KMS-11 (cell line): ENCODE measurements at regions not wholly inside any gene's neighbourhood (a gene's known extent, or its start where the extent isn't known, plus 50 kb on each side); places are given as distances from the start of the nearest gene placed in this dataset.

ENCODE experiments used
- H2AFZ ChIP-seq: fragments of 200-600 bp; sonication (generic); 2 replicates; pipeline ENCODE4 v1.6.1; 2016; ENCODE audit warnings: antibody characterized with exemption, mixed run types, low read depth
- H3K27ac ChIP-seq: fragments of 200-600 bp; sonication (generic); 2 replicates; pipeline ENCODE4 v1.6.1; 2016; ENCODE audit warnings: mild to moderate bottlenecking, mixed run types
- H3K27me3 ChIP-seq: fragments of 200-600 bp; sonication (generic); 2 replicates; pipeline ENCODE4 v1.6.1; 2017; ENCODE audit warnings: mild to moderate bottlenecking, low read depth, mixed run types, moderate library complexity; ENCODE audit not compliant: insufficient read depth
- H3K36me3 ChIP-seq: fragments of 200-600 bp; sonication (generic); 2 replicates; pipeline ENCODE4 v1.6.1; 2017; ENCODE audit warnings: mild to moderate bottlenecking, mixed run types; ENCODE audit not compliant: insufficient read depth
- H3K4me1 ChIP-seq: fragments of 200-600 bp; sonication (generic); 2 replicates; pipeline ENCODE4 v1.6.1; 2016; ENCODE audit warnings: mild to moderate bottlenecking, low read depth, mixed run types; ENCODE audit not compliant: poor library complexity, severe bottlenecking
- H3K4me2 ChIP-seq: fragments of 200-600 bp; sonication (generic); 2 replicates; pipeline ENCODE4 v1.7.0; 2016; ENCODE audit warnings: mild to moderate bottlenecking, mixed run types
- H3K4me3 ChIP-seq: fragments of 200-600 bp; sonication (generic); IDR thresholded peaks from 2 replicates; pipeline ENCODE4 v1.6.1; 2017; ENCODE audit warnings: low read depth, low read length, mixed read lengths; ENCODE audit not compliant: insufficient read depth
- H3K79me2 ChIP-seq: fragments of 200-600 bp; sonication (generic); 2 replicates; pipeline ENCODE4 v1.6.1; 2016; ENCODE audit warnings: low read depth, mixed run types; ENCODE audit not compliant: insufficient read depth
- H3K9ac ChIP-seq: fragments of 200-600 bp; sonication (generic); 2 replicates; pipeline ENCODE4 v1.6.1; 2016; ENCODE audit warnings: mild to moderate bottlenecking, mixed run types
- H4K20me1 ChIP-seq: fragments of 200-600 bp; sonication (generic); 2 replicates; pipeline ENCODE4 v1.6.1; 2016; ENCODE audit warnings: mild to moderate bottlenecking, mixed run types; ENCODE audit not compliant: insufficient read depth
- CTCF ChIP-seq: fragments of 200-600 bp; sonication (generic); conservative IDR thresholded peaks from 2 replicates; pipeline ENCODE4 v1.6.1; 2017; ENCODE audit warnings: low read depth, mild to moderate bottlenecking, antibody characterized with exemption, low read length, moderate library complexity, mixed read lengths

GRCh38 chr14:53872681-53873089 lies 83.9 kb downstream of the BMP4 start:
- TF ChIP-seq CTCF, result no peak
- Histone ChIP-seq H3K4me3 (no peak overlapping the region), H3K27ac (no peak overlapping the region), H3K27me3 (no peaks in the 10 kb centered on the region), H3K36me3 (no peaks in the 10 kb centered on the region), H3K4me1 (no peaks in the 10 kb centered on the region), H4K20me1 (no peaks in the 10 kb centered on the region), H3K79me2 (no peaks in the 10 kb centered on the region), H3K4me2 (no peak overlapping the region), H3K9ac (no peak overlapping the region), H2AFZ (no peak overlapping the region)

- H2AFZ ChIP-seq, result no peak overlapping the region
- no peaks in the 10 kb centered on the region for H3K27me3 ChIP-seq
- H3K79me2 ChIP-seq, result no peaks in the 10 kb centered on the region
- no peaks in the 10 kb centered on the region for H3K36me3 ChIP-seq
- no peaks in the 10 kb centered on the region for H3K4me1 ChIP-seq
- no peak for TF ChIP-seq CTCF
- H3K9ac ChIP-seq, result no peak overlapping the region
- H3K27ac ChIP-seq, result no peak overlapping the region
- no peak overlapping the region for H3K4me3 ChIP-seq
- no peaks in the 10 kb centered on the region for H4K20me1 ChIP-seq
- H3K4me2 ChIP-seq, result no peak overlapping the region
These were observed 84.7 kb downstream of the BMP4 start for GRCh38 chr14:53871951-53872350.

GRCh38 chr14:53871011-53871410 lies 85.6 kb downstream of the BMP4 start:
- H3K27me3 ChIP-seq, result no peaks in the 10 kb centered on the region
- no peak overlapping the region for H3K4me2 ChIP-seq
- no peaks in the 10 kb centered on the region for H4K20me1 ChIP-seq
- H3K4me3 ChIP-seq, result no peak overlapping the region
- H3K4me1 ChIP-seq, result no peaks in the 10 kb centered on the region
- no peak overlapping the region for H2AFZ ChIP-seq
- H3K79me2 ChIP-seq, result no peaks in the 10 kb centered on the region
- H3K9ac ChIP-seq, result no peak overlapping the region
- H3K27ac ChIP-seq, result no peak overlapping the region
- no peaks in the 10 kb centered on the region for H3K36me3 ChIP-seq
- no peak for TF ChIP-seq CTCF

GRCh38 chr14:53865711-53866110 lies 90.9 kb downstream of the BMP4 start:
- Histone ChIP-seq H3K79me2 (no peaks in the 10 kb centered on the region), H3K9ac (no peak overlapping the region), H3K36me3 (no peaks in the 10 kb centered on the region), H3K27me3 (no peaks in the 10 kb centered on the region), H3K4me2 (no peak overlapping the region), H4K20me1 (no peaks in the 10 kb centered on the region), H3K27ac (no peak overlapping the region), H3K4me3 (no peak overlapping the region), H3K4me1 (no peaks in the 10 kb centered on the region), H2AFZ (no peak overlapping the region)
- TF ChIP-seq CTCF, result no peak

GRCh38 chr14:53861781-53862180 lies 94.8 kb downstream of the BMP4 start:
- H3K36me3 ChIP-seq, result no peaks in the 10 kb centered on the region
- no peaks in the 10 kb centered on the region for H4K20me1 ChIP-seq
- no peaks in the 10 kb centered on the region for H3K79me2 ChIP-seq
- H3K4me3 ChIP-seq, result no peak overlapping the region
- H3K9ac ChIP-seq, result no peak overlapping the region
- H3K27me3 ChIP-seq, result no peaks in the 10 kb centered on the region
- no peak overlapping the region for H3K4me2 ChIP-seq
- no peak overlapping the region for H2AFZ ChIP-seq
- H3K4me1 ChIP-seq, result no peaks in the 10 kb centered on the region
- no peak for TF ChIP-seq CTCF
- H3K27ac ChIP-seq, result no peak overlapping the region
